ENCODE measurements at regions not wholly inside any gene's neighbourhood (a gene's known extent, or its start where the extent isn't known, plus 50 kb on each side); places are given as distances from the start of the nearest gene placed in this dataset.

GRCh38 chr20:60516442-60516841 is 558.2 kb downstream of the CDH26 start:
- Histone ChIP-seq H3K36me3 (ENCODE audit: control insufficient read depth, insufficient read depth, low read length) (no peaks in the 10 kb centered on the region), H3K9me3 (ENCODE audit: control insufficient read depth, low read length) (no peaks in the 10 kb centered on the region), H3K27me3 (ENCODE audit: control insufficient read depth, insufficient read depth, low read length) (no peaks in the 10 kb centered on the region), H3K9ac (ENCODE audit: low read length) (no peak overlapping the region), H3K4me3 (ENCODE audit: low read length) (no peak overlapping the region), H3K4me1 (ENCODE audit: control insufficient read depth, insufficient read depth, low read length) (no peaks in the 10 kb centered on the region)

- Histone ChIP-seq H3K9ac (ENCODE audit: low read length) (no peak overlapping the region), H3K4me1 (ENCODE audit: control insufficient read depth, insufficient read depth, low read length) (no peaks in the 10 kb centered on the region), H3K27me3 (ENCODE audit: control insufficient read depth, insufficient read depth, low read length) (no peaks in the 10 kb centered on the region), H3K36me3 (ENCODE audit: control insufficient read depth, insufficient read depth, low read length) (no peaks in the 10 kb centered on the region), H3K4me3 (ENCODE audit: low read length) (no peak overlapping the region), H3K9me3 (ENCODE audit: control insufficient read depth, low read length) (no peaks in the 10 kb centered on the region)
Measured at GRCh38 chr20:60518022-60518421, 559.8 kb downstream of the CDH26 start.

- Histone ChIP-seq H3K4me1 (ENCODE audit: control insufficient read depth, insufficient read depth, low read length) (no peaks in the 10 kb centered on the region), H3K36me3 (ENCODE audit: control insufficient read depth, insufficient read depth, low read length) (no peaks in the 10 kb centered on the region), H3K27me3 (ENCODE audit: control insufficient read depth, insufficient read depth, low read length) (no peaks in the 10 kb centered on the region), H3K9me3 (ENCODE audit: control insufficient read depth, low read length) (no peaks in the 10 kb centered on the region), H3K9ac (ENCODE audit: low read length) (no peak overlapping the region), H3K4me3 (ENCODE audit: low read length) (no peak overlapping the region)
Measured at GRCh38 chr20:60525397-60525796, 567.2 kb downstream of the CDH26 start.

- H3K27me3 ChIP-seq (ENCODE audit: control insufficient read depth, insufficient read depth, low read length) = no peaks in the 10 kb centered on the region
- H3K4me3 ChIP-seq (ENCODE audit: low read length) = no peak overlapping the region
- no peaks in the 10 kb centered on the region for H3K4me1 ChIP-seq (ENCODE audit: control insufficient read depth, insufficient read depth, low read length)
- H3K9ac ChIP-seq (ENCODE audit: low read length) = no peak overlapping the region
- H3K36me3 ChIP-seq (ENCODE audit: control insufficient read depth, insufficient read depth, low read length) = no peaks in the 10 kb centered on the region
- no peaks in the 10 kb centered on the region for H3K9me3 ChIP-seq (ENCODE audit: control insufficient read depth, low read length)
Measured at GRCh38 chr20:60527656-60528055, 569.4 kb downstream of the CDH26 start.

- Histone ChIP-seq H3K4me3 (ENCODE audit: low read length) (no peak overlapping the region), H3K4me1 (ENCODE audit: control insufficient read depth, insufficient read depth, low read length) (no peaks in the 10 kb centered on the region), H3K36me3 (ENCODE audit: control insufficient read depth, insufficient read depth, low read length) (no peaks in the 10 kb centered on the region), H3K9ac (ENCODE audit: low read length) (no peak overlapping the region), H3K27me3 (ENCODE audit: control insufficient read depth, insufficient read depth, low read length) (no peaks in the 10 kb centered on the region), H3K9me3 (ENCODE audit: control insufficient read depth, low read length) (no peaks in the 10 kb centered on the region)
Measured at GRCh38 chr20:60528141-60528540, 569.9 kb downstream of the CDH26 start.

- Histone ChIP-seq H3K27me3 (ENCODE audit: control insufficient read depth, insufficient read depth, low read length) (no peaks in the 10 kb centered on the region), H3K36me3 (ENCODE audit: control insufficient read depth, insufficient read depth, low read length) (no peaks in the 10 kb centered on the region), H3K4me3 (ENCODE audit: low read length) (no peak overlapping the region), H3K9me3 (ENCODE audit: control insufficient read depth, low read length) (no peaks in the 10 kb centered on the region), H3K9ac (ENCODE audit: low read length) (no peak overlapping the region), H3K4me1 (ENCODE audit: control insufficient read depth, insufficient read depth, low read length) (no peaks in the 10 kb centered on the region)
Measured at GRCh38 chr20:60529149-60529548, 570.9 kb downstream of the CDH26 start.

- no peaks in the 10 kb centered on the region for H3K36me3 ChIP-seq (ENCODE audit: control insufficient read depth, insufficient read depth, low read length)
- H3K4me1 ChIP-seq (ENCODE audit: control insufficient read depth, insufficient read depth, low read length) = no peaks in the 10 kb centered on the region
- no peak overlapping the region for H3K4me3 ChIP-seq (ENCODE audit: low read length)
- H3K9me3 ChIP-seq (ENCODE audit: control insufficient read depth, low read length) = no peaks in the 10 kb centered on the region
- H3K27me3 ChIP-seq (ENCODE audit: control insufficient read depth, insufficient read depth, low read length) = no peaks in the 10 kb centered on the region
- no peak overlapping the region for H3K9ac ChIP-seq (ENCODE audit: low read length)
Measured at GRCh38 chr20:60535211-60535610, 577.0 kb downstream of the CDH26 start.

- Histone ChIP-seq H3K9ac (ENCODE audit: low read length) (no peak overlapping the region), H3K9me3 (ENCODE audit: control insufficient read depth, low read length) (no peaks in the 10 kb centered on the region), H3K4me1 (ENCODE audit: control insufficient read depth, insufficient read depth, low read length) (no peaks in the 10 kb centered on the region), H3K27me3 (ENCODE audit: control insufficient read depth, insufficient read depth, low read length) (no peaks in the 10 kb centered on the region), H3K36me3 (ENCODE audit: control insufficient read depth, insufficient read depth, low read length) (no peaks in the 10 kb centered on the region), H3K4me3 (ENCODE audit: low read length) (no peak overlapping the region)
Measured at GRCh38 chr20:60540591-60540990, 582.4 kb downstream of the CDH26 start.

- Histone ChIP-seq H3K27me3 (ENCODE audit: control insufficient read depth, insufficient read depth, low read length) (no peaks in the 10 kb centered on the region), H3K4me1 (ENCODE audit: control insufficient read depth, insufficient read depth, low read length) (no peaks in the 10 kb centered on the region), H3K36me3 (ENCODE audit: control insufficient read depth, insufficient read depth, low read length) (no peaks in the 10 kb centered on the region)
Measured at GRCh38 chr20:60541991-60542390, 583.8 kb downstream of the CDH26 start.

GRCh38 chr20:60543598-60543997 is 585.4 kb downstream of the CDH26 start:
- Histone ChIP-seq H3K9ac (ENCODE audit: low read length) (no peak overlapping the region), H3K4me1 (ENCODE audit: control insufficient read depth, insufficient read depth, low read length) (no peaks in the 10 kb centered on the region), H3K27me3 (ENCODE audit: control insufficient read depth, insufficient read depth, low read length) (no peaks in the 10 kb centered on the region), H3K4me3 (ENCODE audit: low read length) (no peak overlapping the region), H3K9me3 (ENCODE audit: control insufficient read depth, low read length) (no peaks in the 10 kb centered on the region), H3K36me3 (ENCODE audit: control insufficient read depth, insufficient read depth, low read length) (no peaks in the 10 kb centered on the region)

More at GRCh38 chr20:60541991-60542390, 583.8 kb downstream of the CDH26 start:
- Histone ChIP-seq H3K4me3 (ENCODE audit: low read length) (no peak overlapping the region), H3K9me3 (ENCODE audit: control insufficient read depth, low read length) (no peaks in the 10 kb centered on the region), H3K9ac (ENCODE audit: low read length) (no peak overlapping the region)

GRCh38 chr20:60553095-60553494 is 594.9 kb downstream of the CDH26 start:
- Histone ChIP-seq H3K9me3 (ENCODE audit: control insufficient read depth, low read length) (no peaks in the 10 kb centered on the region), H3K27me3 (ENCODE audit: control insufficient read depth, insufficient read depth, low read length) (no peaks in the 10 kb centered on the region), H3K4me3 (ENCODE audit: low read length) (no peak overlapping the region), H3K9ac (ENCODE audit: low read length) (no peak overlapping the region), H3K36me3 (ENCODE audit: control insufficient read depth, insufficient read depth, low read length) (no peaks in the 10 kb centered on the region), H3K4me1 (ENCODE audit: control insufficient read depth, insufficient read depth, low read length) (no peaks in the 10 kb centered on the region)

GRCh38 chr20:60558486-60558885 is 600.3 kb downstream of the CDH26 start:
- Histone ChIP-seq H3K4me1 (ENCODE audit: control insufficient read depth, insufficient read depth, low read length) (no peaks in the 10 kb centered on the region), H3K36me3 (ENCODE audit: control insufficient read depth, insufficient read depth, low read length) (no peaks in the 10 kb centered on the region), H3K9me3 (ENCODE audit: control insufficient read depth, low read length) (no peaks in the 10 kb centered on the region), H3K4me3 (ENCODE audit: low read length) (no peak overlapping the region), H3K9ac (ENCODE audit: low read length) (no peak overlapping the region), H3K27me3 (ENCODE audit: control insufficient read depth, insufficient read depth, low read length) (no peaks in the 10 kb centered on the region)

- H3K9me3 ChIP-seq (ENCODE audit: control insufficient read depth, low read length) = no peaks in the 10 kb centered on the region
- H3K4me1 ChIP-seq (ENCODE audit: control insufficient read depth, insufficient read depth, low read length) = no peaks in the 10 kb centered on the region
- H3K36me3 ChIP-seq (ENCODE audit: control insufficient read depth, insufficient read depth, low read length) = no peaks in the 10 kb centered on the region
- no peak overlapping the region for H3K4me3 ChIP-seq (ENCODE audit: low read length)
- H3K9ac ChIP-seq (ENCODE audit: low read length) = no peak overlapping the region
- H3K27me3 ChIP-seq (ENCODE audit: control insufficient read depth, insufficient read depth, low read length) = no peaks in the 10 kb centered on the region
Measured at GRCh38 chr20:60559462-60559861, 601.2 kb downstream of the CDH26 start.
